Left forelimb (tissue), 1 donor: ENCODE measurements at regions not wholly inside any gene's neighbourhood (a gene's known extent, or its start where the extent isn't known, plus 50 kb on each side); places are given as distances from the start of the nearest gene placed in this dataset.

Experiments used
- DNase-seq: peaks from one replicate; pipeline ENCODE4 v3.0.0-alpha.2; 2018; ENCODE audit warnings: low spot score

DNA sequence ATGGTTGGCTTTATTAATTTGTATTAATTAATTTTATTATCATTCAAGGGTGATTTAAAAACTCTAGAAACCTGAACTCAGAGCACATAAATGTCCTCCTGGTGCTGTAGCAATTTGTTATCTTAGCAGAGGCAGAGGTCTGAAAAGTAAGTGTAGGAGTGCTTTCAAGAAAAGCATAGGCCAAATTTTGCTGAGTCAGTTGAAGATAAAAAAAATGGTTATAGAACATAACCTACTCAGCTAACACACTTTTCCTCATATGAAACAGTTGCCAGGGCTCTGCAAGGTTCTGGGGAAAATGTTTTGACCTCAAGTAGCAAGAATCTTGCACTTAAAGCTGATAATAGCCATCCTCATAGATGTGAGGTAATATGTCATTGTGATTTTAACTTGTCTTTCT is 53.5 kb upstream of the CHODL start:
- no peak for DNase-seq

DNA sequence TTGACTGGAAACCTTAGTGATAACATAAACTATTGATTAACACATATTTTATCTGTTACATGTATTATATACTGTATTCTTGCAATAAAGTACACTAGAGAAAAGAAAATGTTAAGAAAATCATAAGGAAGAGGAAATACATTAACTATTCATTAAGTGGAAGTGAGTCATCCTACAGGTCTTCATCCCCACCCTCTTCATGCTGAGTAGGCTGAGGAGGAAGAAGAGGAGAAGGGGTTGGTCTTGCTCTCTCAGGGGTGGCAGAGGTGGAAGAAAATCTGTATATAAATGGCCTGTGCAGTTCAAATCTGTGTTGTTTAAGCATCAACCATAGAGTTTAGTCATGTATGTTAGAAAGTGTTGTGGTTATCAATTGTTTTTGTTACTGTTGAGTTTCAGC is 66.1 kb upstream of the CHODL start:
- DNase-seq, result no peak

DNA sequence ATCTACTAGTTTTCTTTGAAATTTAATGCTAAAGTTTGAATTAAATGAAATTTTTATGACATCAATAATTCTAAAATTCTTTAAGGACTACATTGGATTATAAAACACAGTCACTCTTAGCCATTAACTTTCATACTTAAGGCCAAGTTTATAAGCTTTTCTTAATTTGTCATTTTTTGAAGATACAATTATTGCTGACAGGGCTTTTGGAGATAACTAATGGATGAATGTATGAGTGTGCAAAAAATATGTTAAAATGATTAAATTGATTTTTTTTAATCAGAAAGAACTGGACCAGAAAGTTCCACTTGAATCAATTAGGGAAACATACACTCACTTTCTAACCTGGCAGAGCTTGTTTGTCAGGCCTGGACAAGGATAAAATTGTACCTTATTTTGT is 70.3 kb upstream of the CHODL start:
- DNase-seq, result no peak

GRCh38 chr21:18170829-18171228 is 73.8 kb upstream of the CHODL start:
- no peak for DNase-seq

GRCh38 chr21:18170221-18170620 is 74.4 kb upstream of the CHODL start:
- DNase-seq, result no peak

DNA sequence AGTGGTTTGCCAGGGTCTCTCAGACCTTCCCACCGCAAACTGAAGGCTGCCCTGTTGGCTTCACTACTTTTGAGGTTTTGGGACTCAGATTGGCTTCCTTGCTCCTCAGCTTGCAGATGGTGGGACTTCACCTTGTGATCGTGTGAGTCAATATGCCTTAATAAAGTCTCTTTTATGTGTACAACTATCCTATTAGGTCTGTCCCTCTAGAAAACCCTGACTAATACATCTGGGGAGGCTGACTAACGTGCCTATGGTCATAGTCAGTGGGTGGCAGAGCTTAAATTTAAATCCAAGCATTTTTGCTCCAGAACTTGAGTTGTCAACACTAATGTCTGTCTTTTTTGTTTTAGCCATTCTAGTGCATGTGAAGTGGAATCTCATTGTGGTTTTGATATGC is 76.5 kb upstream of the CHODL start:
- no peak for DNase-seq

DNA sequence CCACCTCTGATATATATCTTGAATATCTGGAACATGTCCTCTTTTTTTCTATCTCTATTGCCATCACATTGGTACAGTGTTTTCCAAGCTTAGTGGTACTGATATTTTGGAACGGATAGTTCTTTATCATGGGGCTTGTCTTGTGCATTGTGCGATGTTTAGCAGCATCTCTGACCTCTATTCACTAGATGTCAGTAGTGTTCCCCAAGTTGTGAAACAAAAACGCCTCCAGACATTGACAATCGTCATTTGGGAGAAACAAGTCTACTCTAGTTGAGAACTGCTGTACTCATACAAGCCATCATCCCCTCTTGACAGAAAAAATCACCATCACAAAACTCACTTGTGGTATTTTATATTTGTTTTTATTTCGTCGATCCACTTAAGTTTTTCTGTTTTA is 79.7 kb upstream of the CHODL start:
- DNase-seq, result no peak

DNA sequence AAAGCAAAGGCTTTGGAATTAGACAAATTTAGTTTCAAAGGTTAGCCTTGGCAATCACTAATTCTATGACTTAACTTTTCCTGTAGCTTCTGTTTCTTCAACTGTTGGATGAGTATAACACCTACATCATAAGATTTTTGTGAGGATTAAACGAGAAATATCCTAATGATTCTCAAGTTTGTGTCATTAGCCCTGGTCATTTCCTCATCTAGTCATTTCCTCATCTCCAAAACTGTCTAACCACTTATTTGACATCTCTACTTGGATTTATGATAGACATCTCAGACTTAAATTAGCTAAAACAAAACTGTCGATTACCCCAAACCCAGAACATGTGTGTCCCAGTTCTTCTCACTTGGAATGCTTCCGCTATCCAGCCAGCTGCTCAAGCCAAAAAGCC is 80.2 kb upstream of the CHODL start:
- DNase-seq, result no peak

- no peak for DNase-seq
Observed at GRCh38 chr21:18163956-18164355, 80.7 kb upstream of the CHODL start.

GRCh38 chr21:18161841-18162240 is 82.8 kb upstream of the CHODL start:
- DNase-seq, result no peak

- DNase-seq, result no peak
Observed at GRCh38 chr21:18157406-18157805, 87.2 kb upstream of the CHODL start.

- no peak for DNase-seq
Observed at GRCh38 chr21:18155508-18156193, 89.0 kb upstream of the CHODL start.

DNA sequence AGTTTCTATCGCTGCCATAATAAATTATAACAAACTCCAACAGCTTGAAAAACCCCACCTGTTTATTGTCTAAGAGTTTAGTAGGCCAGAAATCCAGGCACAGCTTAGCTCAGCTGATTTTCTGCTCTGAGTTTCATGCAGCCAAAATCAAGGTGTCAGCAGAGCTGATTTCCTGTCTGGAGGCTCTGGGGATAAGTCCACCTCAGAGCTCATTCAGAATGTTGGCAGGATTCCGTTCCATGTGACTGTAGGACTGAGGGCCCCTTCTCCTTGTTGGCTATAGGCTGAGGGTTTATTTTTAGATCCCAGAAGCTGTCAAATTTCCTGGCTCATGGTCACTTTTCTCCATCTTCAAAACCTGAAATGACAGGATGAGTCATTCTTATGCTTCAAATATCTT is 91.6 kb upstream of the CHODL start:
- no peak for DNase-seq

GRCh38 chr21:18152371-18152770 is 92.3 kb upstream of the CHODL start:
- DNase-seq, result no peak

- no peak for DNase-seq
Observed at GRCh38 chr21:18151046-18151445, 93.6 kb upstream of the CHODL start.

DNA sequence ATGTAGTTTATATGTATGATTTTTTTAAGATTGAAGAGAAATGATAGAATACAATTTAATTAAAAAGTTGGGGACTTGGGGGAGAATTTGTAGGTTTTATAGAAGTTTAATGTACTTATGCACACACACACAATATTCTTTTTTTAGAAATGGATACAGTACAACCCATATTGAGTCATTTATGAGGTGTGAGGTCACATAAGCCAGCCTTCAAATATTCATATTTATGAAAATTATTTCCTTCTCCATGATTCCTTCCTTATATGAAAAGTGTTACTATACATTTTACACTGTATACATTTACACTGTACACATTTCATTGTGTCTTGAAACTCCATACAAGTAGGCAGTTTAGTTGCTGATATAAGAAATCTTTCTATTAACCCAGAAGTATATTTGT is 96.2 kb upstream of the CHODL start:
- DNase-seq, result no peak

DNA sequence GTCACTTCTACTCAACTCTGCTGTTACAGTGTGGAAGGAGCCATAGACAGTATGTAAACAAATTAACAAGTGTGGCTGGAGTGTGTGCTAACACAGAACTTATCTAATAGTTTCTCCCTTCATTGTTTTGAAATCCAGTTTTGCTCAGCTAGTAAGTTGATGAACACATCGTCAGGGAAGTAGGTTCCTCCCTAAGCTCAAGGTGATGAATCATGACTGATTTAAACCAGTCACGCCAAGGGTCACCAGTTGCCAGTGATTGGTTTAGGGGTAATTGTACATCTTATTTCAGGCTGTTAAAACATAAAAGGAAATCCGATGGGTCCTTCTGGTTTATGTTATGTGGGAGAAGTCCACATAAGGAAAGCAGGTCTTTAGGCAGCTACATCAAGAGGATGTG is 97.0 kb upstream of the CHODL start:
- DNase-seq, result no peak

DNA sequence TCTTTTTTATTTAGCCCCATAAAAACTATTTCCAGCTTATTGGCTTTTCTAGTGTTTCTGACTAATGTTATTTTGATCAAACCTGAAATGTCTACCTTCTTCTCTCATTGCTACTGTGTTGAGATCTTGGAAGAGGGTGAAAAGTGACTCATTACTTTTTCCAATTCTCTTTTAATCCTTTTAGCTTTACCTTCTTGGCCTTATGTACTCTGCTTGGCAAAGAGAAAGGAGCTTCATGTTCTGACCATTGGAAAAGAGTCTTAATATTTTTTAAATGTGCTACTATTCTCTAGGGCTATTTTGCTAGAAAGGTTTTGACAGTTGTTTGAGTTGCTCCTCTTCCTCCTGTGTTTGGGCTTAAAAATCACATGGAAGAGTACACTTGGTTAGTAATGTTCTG is 97.8 kb upstream of the CHODL start:
- no peak for DNase-seq

- no peak for DNase-seq
Observed at GRCh38 chr21:18144339-18144738, 100.3 kb upstream of the CHODL start.

DNA sequence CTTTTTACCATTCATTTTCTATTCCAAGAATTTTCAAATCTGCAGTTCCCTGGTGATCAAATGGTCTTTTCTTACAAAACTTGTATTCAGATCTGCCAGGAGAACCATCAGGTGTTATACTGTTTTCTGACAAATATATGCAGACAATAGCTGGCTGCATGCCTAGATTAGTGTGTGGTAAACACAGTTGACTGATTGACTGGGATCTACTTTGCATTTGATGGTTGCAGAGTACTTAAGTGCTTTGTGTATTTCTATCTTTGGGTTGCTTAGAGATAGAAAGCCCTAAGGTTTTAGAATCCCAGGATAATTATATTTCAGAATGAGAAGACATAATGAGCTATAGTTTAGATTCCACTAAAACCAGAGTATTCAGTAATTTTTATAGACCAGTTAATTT is 102.0 kb upstream of the CHODL start:
- DNase-seq, result no peak

DNA sequence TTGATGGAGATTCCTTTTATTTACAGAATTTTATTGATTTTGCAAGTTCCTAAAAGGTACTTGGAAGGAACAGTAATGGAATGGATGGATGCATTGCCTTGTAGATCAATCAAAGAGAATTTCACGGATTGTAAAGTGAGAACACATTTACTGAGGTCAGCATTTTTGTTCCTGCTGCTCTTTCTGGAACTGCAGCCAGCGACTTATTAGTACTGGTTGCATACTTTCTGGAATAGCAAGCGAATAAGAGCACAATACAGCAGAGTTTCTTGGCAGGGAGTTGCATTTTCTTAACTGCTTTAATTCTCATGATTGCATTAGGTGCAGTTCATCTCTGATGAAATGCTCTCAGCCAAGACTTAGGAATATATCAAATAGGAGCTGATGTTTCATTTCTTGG is 106.1 kb upstream of the CHODL start:
- no peak for DNase-seq

DNA sequence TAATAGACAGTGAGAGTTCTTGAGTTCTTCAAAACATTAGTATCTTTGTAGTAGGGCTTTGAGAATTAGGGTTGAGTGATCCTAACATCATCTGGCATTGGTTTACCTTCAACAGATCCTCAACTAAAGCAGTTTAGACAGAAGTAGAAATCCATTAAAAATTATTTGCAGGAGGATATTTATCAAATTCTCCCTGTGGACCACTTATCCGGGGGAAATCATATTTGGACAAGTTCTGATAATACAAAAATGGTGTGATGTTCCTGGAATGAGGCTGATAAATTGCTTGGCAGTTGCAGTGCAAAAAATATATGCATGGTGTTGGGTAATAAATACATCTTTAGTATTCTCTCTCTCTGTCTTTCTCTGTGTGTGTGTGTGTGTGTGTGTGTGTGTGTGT is 115.1 kb upstream of the CHODL start:
- no peak for DNase-seq

DNA sequence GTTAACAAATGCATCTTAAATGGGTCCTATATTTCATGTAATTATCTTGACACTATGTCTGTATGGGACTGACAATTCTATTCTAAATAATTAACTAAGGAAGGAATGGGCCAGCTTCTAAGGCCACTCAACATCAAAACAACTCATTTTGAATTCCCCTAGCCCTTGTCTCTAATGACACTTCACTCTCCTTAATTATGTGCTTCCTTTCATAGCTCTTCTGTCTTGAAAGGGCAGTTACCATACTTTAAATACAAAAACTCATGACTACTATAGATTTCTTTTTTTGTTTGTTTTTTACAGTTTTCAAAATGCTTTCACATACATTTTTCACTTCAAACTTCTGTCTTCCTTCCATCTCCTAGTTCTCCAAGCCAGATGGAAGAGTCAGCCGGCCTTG is 126.1 kb upstream of the CHODL start:
- no peak for DNase-seq

DNA sequence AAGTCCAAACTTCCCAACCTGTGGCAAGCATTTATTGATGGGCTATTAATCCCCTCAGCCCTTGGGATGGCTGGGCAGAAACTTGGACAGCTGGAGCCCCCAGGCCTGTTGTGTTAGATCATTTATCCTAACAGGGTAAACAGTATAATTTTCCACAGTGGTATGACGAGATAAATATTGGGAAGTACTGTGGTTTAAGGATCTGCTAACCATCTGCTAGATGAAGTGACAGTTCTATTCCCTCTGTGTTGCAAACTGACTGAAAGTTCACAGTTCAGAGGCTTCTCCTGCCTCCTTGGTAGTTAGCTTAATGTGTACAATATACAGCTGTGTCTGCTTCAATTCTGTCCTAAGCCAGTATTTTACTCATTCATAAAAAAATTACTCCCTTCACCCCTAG is 127.5 kb upstream of the CHODL start:
- no peak for DNase-seq

GRCh38 chr21:18114810-18115209 is 129.8 kb upstream of the CHODL start:
- DNase-seq, result no peak
